ENCODE measurements at regions not wholly inside any gene's neighbourhood (a gene's known extent, or its start where the extent isn't known, plus 50 kb on each side); places are given as distances from the start of the nearest gene placed in this dataset.

GRCh38 chr18:69239849-69240674 lies 160.6 kb upstream of the DOK6 start:
- no peak for TF ChIP-seq CTCF (IDR thresholded peaks at IDR 0.05; ENCODE audit: borderline replicate concordance, extremely low read depth, low read length, poor library complexity, severe bottlenecking)
- TF ChIP-seq EZH2 (IDR thresholded peaks at IDR 0.05; ENCODE audit: borderline replicate concordance, low read depth, low read length, severe bottlenecking) = no peak
